Retinal pigment epithelial cell (primary cell): ENCODE measurements at regions not wholly inside any gene's neighbourhood (a gene's known extent, or its start where the extent isn't known, plus 50 kb on each side); places are given as distances from the start of the nearest gene placed in this dataset.

Experiments
- DNase-seq: peaks from one replicate; pipeline ENCODE4 v3.0.0-alpha.2; 2010; ENCODE audit warnings: low read depth
- H3K4me3 ChIP-seq: 2 replicates; pipeline ENCODE4 v1.5.1; 2011; ENCODE audit warnings: mild to moderate bottlenecking, low read length, control low read depth, moderate library complexity
- TF ChIP-seq, protein P1 (sequence below): conservative IDR thresholded peaks from 2 replicates; pipeline ENCODE4 v1.5.1; 2011; ENCODE audit warnings: low read depth, low read length, control low read depth, inconsistent platforms

GRCh38 chr4:162347842-162348213 is 184.0 kb upstream of the FSTL5 start:
- no peak for DNase-seq
- no peak overlapping the region for H3K4me3 ChIP-seq
- TF ChIP-seq, protein P1, sequence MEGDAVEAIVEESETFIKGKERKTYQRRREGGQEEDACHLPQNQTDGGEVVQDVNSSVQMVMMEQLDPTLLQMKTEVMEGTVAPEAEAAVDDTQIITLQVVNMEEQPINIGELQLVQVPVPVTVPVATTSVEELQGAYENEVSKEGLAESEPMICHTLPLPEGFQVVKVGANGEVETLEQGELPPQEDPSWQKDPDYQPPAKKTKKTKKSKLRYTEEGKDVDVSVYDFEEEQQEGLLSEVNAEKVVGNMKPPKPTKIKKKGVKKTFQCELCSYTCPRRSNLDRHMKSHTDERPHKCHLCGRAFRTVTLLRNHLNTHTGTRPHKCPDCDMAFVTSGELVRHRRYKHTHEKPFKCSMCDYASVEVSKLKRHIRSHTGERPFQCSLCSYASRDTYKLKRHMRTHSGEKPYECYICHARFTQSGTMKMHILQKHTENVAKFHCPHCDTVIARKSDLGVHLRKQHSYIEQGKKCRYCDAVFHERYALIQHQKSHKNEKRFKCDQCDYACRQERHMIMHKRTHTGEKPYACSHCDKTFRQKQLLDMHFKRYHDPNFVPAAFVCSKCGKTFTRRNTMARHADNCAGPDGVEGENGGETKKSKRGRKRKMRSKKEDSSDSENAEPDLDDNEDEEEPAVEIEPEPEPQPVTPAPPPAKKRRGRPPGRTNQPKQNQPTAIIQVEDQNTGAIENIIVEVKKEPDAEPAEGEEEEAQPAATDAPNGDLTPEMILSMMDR = no peak

DNA sequence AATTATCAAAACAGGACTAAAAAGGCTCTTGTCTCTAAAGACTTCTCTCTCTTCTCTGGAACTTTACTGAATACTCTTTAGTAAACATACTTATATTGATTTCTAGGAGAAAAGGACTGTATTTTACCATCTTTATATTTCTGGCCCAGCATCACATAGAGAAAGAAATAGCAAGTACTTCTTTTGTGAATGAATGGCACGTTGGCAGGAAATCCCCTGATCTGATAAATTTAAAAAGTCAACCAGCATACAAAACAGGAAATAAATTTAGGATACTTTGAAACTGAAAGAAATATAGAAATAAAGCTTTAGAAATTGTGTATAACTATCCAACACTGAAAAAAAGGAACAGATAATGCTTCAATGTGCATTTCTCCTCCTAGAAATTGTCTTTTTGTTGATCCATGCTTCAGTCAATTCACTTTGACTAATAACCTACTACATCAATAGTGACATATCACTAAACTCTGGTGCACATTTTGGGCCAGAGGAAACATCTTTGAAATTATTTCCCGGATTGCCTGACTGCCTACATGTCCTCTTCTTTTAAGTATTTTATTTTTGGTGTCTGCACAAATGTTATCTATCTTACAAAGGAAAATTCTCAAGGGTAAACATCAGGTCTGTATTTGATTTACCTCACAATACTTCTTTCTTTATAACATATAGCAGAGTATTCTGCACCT is 183.5 kb upstream of the FSTL5 start:
- TF ChIP-seq, protein P1 = no peak
- no peak overlapping the region for H3K4me3 ChIP-seq
- DNase-seq = no peak

- TF ChIP-seq, protein P1 = no peak
- DNase-seq = no peak
- no peak overlapping the region for H3K4me3 ChIP-seq
Observed at GRCh38 chr4:162343967-162344366, 180.2 kb upstream of the FSTL5 start.

- no peak overlapping the region for H3K4me3 ChIP-seq
- DNase-seq = no peak
- TF ChIP-seq, protein P1 = no peak
Observed at GRCh38 chr4:162341533-162341932, 177.7 kb upstream of the FSTL5 start.

GRCh38 chr4:162323919-162324318 is 160.1 kb upstream of the FSTL5 start:
- no peak overlapping the region for H3K4me3 ChIP-seq
- DNase-seq = no peak
- TF ChIP-seq, protein P1 = no peak

GRCh38 chr4:162322054-162322453 is 158.3 kb upstream of the FSTL5 start:
- H3K4me3 ChIP-seq = no peak overlapping the region
- TF ChIP-seq, protein P1 = no peak
- DNase-seq = no peak

- no peak overlapping the region for H3K4me3 ChIP-seq
- no peak for DNase-seq
- TF ChIP-seq, protein P1 = no peak
Observed at GRCh38 chr4:162285753-162286152, 122.0 kb upstream of the FSTL5 start.
